MM.1S (cell line): ENCODE measurements at regions not wholly inside any gene's neighbourhood (a gene's known extent, or its start where the extent isn't known, plus 50 kb on each side); places are given as distances from the start of the nearest gene placed in this dataset.

Source experiments
- EZH2 ChIP-seq: fragments of 300-600 bp; sonication (generic); optimal IDR thresholded peaks from 2 replicates; pipeline ENCODE3; 2017; ENCODE audit warnings: low read depth, mild to moderate bottlenecking, antibody characterized with exemption, low read length, mixed read lengths
- EZH2phosphoT487 ChIP-seq: fragments of 300-600 bp; sonication (generic); IDR thresholded peaks from 2 replicates; pipeline ENCODE4 v1.6.1; 2018; ENCODE audit warnings: antibody characterized with exemption, low read length
- TF ChIP-seq, protein P1 (sequence below): fragments of 300-600 bp; sonication (generic); IDR thresholded peaks from 2 replicates; pipeline ENCODE4 v1.5.1; 2016; ENCODE audit warnings: antibody characterized with exemption, low read length, mixed read lengths

DNA sequence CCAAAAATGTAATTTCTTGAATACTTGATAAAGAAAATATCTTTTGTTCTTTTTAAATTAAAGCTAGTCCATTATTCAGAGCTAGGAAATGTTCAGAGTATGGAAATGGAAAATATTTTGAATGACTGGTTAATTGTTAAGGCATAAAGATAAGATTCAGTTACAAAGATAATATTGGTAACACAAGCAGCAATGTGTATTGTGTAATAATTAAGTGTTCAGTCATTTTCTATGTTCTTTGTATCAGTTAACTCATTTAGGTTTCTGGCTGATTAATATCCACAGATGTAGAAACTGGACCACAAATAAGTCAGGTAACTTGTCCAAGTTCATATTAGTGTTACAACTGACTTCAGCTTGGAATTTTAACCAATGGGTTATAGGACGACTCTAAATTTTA, 442.2 kb upstream of the MANEA start:
- TF ChIP-seq, protein P1, sequence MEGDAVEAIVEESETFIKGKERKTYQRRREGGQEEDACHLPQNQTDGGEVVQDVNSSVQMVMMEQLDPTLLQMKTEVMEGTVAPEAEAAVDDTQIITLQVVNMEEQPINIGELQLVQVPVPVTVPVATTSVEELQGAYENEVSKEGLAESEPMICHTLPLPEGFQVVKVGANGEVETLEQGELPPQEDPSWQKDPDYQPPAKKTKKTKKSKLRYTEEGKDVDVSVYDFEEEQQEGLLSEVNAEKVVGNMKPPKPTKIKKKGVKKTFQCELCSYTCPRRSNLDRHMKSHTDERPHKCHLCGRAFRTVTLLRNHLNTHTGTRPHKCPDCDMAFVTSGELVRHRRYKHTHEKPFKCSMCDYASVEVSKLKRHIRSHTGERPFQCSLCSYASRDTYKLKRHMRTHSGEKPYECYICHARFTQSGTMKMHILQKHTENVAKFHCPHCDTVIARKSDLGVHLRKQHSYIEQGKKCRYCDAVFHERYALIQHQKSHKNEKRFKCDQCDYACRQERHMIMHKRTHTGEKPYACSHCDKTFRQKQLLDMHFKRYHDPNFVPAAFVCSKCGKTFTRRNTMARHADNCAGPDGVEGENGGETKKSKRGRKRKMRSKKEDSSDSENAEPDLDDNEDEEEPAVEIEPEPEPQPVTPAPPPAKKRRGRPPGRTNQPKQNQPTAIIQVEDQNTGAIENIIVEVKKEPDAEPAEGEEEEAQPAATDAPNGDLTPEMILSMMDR = no peak
- TF ChIP-seq EZH2 (no peak), EZH2phosphoT487 (no peak)
